Left ventricle myocardium inferior (tissue), 1 donor: ENCODE measurements at regions not wholly inside any gene's neighbourhood (a gene's known extent, or its start where the extent isn't known, plus 50 kb on each side); places are given as distances from the start of the nearest gene placed in this dataset.

Experiments used
- DNase-seq: peaks from one replicate; pipeline ENCODE4 v3.0.0-alpha.2; 2020
- H3K27ac ChIP-seq: fragments of 200-600 bp; replicated peaks from 2 replicates; pipeline ENCODE4 v1.8.0; 2021
- H3K27me3 ChIP-seq: fragments of 200-600 bp; 2 replicates; pipeline ENCODE4 v1.8.0; 2021; ENCODE audit warnings: low read depth
- H3K36me3 ChIP-seq: fragments of 200-600 bp; 2 replicates; pipeline ENCODE4 v1.8.0; 2021
- H3K4me1 ChIP-seq: fragments of 200-600 bp; 2 replicates; pipeline ENCODE4 v1.8.0; 2021
- H3K4me3 ChIP-seq: fragments of 200-600 bp; 2 replicates; pipeline ENCODE4 v1.8.0; 2021; ENCODE audit warnings: mild to moderate bottlenecking, moderate library complexity
- H3K9me3 ChIP-seq: fragments of 200-600 bp; replicated peaks from 2 replicates; pipeline ENCODE4 v1.8.0; 2021
- intact Hi-C: fragments of 100-400 bp; cut with micrococcal nuclease; formaldehyde crosslinking; loops from one replicate; pipeline ENCODE4 v1.11.0; 2022
- TF ChIP-seq, protein P1 (sequence below): fragments of 200-600 bp; IDR thresholded peaks from 2 replicates; pipeline ENCODE4 v1.8.0; 2021; ENCODE audit warnings: antibody characterized with exemption, mild to moderate bottlenecking, borderline replicate concordance
- donor health status: DM: no; HTN: yes; CAD: no; lungs with severe emphysema.

DNA sequence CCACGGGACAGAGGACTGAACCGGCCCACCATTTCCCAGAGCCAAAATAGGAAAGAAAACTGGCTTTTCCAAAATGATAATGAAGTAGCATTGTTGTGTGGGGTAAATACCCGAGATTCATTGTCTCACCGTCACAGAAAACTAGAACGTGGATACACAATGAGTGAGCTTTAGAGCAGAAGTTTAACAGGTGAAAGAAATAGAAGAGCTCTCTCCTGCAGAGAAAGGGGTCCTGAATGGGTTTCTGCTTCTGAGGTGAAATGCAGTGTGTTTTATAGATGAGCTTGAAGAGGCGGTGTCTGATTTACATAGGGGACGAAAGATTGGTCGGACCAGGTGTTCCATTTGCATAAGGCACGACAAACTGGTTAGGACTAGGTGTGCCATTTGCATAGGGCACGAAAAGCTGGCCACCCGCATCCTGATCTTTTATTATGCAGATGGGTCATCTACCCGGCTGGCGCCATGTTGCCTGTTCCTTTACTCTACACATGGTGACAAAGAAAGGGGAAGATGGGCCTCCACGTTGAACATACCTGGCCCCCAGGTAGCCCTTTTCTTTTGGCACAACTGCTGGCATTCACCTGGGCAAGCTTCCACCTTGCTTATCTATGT lies 118.1 kb downstream of the ATXN3L start:
- no peaks in the 10 kb centered on the region for H3K36me3 ChIP-seq

DNA sequence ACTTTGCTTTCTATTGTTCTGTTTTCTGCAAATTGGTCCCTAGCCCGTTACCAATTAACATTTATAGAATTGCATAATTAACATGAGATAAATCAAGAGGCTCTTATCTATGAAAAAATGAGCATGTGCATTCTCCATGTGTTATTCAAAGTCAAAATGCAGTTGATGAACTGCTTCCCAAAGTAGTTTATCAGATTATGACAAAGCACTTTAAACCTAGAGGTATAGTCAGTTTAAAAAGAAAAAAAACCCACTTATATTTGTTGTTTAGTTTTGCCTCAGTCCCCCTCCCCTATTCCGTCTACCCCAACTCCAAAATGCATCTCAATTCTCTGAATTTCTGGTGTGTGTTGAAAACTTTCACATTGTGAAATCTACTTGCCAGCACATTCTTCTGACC lies 119.5 kb downstream of the ATXN3L start:
- TF ChIP-seq, protein P1, sequence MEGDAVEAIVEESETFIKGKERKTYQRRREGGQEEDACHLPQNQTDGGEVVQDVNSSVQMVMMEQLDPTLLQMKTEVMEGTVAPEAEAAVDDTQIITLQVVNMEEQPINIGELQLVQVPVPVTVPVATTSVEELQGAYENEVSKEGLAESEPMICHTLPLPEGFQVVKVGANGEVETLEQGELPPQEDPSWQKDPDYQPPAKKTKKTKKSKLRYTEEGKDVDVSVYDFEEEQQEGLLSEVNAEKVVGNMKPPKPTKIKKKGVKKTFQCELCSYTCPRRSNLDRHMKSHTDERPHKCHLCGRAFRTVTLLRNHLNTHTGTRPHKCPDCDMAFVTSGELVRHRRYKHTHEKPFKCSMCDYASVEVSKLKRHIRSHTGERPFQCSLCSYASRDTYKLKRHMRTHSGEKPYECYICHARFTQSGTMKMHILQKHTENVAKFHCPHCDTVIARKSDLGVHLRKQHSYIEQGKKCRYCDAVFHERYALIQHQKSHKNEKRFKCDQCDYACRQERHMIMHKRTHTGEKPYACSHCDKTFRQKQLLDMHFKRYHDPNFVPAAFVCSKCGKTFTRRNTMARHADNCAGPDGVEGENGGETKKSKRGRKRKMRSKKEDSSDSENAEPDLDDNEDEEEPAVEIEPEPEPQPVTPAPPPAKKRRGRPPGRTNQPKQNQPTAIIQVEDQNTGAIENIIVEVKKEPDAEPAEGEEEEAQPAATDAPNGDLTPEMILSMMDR: no peak
- Histone ChIP-seq H3K36me3 (no peaks in the 10 kb centered on the region), H3K4me1 (no peaks in the 10 kb centered on the region), H3K4me3 (no peak overlapping the region), H3K27me3 (no peaks in the 10 kb centered on the region), H3K9me3 (no peaks in the 10 kb centered on the region), H3K27ac (no peak overlapping the region)
- intact Hi-C loops: no loop called here
- DNase-seq: no peak

More for the DNA sequence above, 118.1 kb downstream of the ATXN3L start:
- Histone ChIP-seq H3K9me3 (no peaks in the 10 kb centered on the region), H3K27ac (no peak overlapping the region), H3K27me3 (no peaks in the 10 kb centered on the region), H3K4me3 (no peak overlapping the region), H3K4me1 (no peaks in the 10 kb centered on the region)
- intact Hi-C loops: no loop called here
- no peak for DNase-seq
- TF ChIP-seq, protein P1: no peak

DNA sequence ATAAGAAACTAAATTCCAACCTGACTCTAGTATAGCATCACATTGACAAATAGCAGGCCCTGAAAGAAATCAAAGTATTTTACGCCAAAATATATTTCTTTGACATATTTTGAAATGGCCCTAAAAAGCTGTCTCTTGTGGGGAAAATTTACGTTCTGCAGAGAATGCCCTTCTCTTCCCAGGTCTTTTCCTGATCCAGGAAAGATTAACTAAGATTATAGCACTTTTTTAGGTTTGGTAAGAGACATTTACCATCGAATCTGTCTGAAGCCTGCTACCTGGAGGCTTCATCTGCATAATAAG lies 121.1 kb downstream of the ATXN3L start:
- Histone ChIP-seq H3K4me1 (peaks cover 6% of the 10 kb centered on the region), H3K9me3 (no peaks in the 10 kb centered on the region), H3K27ac (no peak overlapping the region), H3K27me3 (no peaks in the 10 kb centered on the region), H3K4me3 (no peak overlapping the region), H3K36me3 (no peaks in the 10 kb centered on the region)
- TF ChIP-seq, protein P1: no peak
- intact Hi-C loops: no loop called here
- DNase-seq: no peak

DNA sequence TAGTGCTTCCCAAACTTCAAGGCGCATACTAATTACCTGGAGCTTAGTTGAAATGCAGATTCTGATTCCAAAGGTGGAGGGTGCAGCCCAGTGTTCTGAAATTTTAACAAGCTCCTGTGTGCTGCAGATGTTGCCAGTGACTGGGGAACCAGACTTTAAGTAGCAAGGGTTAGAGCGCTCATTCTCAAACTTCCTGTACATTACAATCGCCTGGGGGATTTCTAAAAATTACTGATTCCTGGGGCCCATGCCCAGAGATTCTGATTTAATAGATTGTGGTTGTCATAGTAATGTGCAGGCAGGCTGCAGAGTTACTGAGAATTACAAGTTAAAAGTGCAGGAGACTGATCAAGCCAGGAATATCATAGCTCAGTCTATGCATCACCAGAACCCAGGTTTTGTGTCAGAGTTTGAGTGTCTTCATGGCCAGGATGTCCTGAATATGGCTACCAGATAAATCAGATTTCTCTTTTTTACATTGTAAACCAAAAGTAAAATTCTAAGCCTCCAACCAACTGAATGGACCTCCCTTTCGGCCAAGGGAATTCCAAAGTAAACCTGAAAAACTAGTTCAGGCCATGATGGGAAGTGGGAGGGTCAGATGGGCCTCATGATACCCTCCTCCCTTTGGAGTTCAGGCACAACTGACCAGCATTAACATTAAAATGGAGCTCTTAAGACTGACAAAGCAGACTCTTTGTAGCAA lies 121.6 kb downstream of the ATXN3L start:
- intact Hi-C loops: no loop called here
- peaks cover 8% of the 10 kb centered on the region for H3K4me1 ChIP-seq
- H3K4me3 ChIP-seq: no peak overlapping the region
- H3K27ac ChIP-seq: no peak overlapping the region
- DNase-seq: no peak
- TF ChIP-seq, protein P1: no peak
- no peaks in the 10 kb centered on the region for H3K27me3 ChIP-seq
- H3K9me3 ChIP-seq: no peaks in the 10 kb centered on the region
- H3K36me3 ChIP-seq: no peaks in the 10 kb centered on the region

DNA sequence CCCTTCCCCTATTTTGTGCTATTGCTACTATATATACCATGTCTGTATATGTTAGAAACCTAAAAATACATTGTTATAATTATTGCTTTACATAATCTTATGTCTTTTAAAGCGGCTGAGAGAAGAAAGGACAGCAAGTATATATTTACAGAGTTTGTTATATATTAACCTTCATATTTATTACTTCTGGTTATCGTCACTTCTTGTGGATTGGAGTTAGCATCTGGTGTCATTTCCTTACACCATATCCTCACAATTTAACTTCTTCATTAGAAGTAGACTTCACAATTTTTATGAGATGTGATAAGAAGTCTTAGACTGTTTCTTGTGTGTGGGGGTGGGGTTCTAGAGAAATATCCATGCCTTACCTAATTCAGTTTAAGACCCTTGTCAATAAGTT lies 123.1 kb downstream of the ATXN3L start:
- Histone ChIP-seq H3K36me3 (no peaks in the 10 kb centered on the region), H3K4me1 (peaks cover 8% of the 10 kb centered on the region), H3K9me3 (no peaks in the 10 kb centered on the region), H3K4me3 (no peak overlapping the region), H3K27me3 (no peaks in the 10 kb centered on the region), H3K27ac (no peak overlapping the region)
- intact Hi-C loops: no loop called here
- TF ChIP-seq, protein P1: no peak
- DNase-seq: no peak
